ENCODE measurements at regions not wholly inside any gene's neighbourhood (a gene's known extent, or its start where the extent isn't known, plus 50 kb on each side); places are given as distances from the start of the nearest gene placed in this dataset.

- CTCF ChIA-PET (ENCODE audit: partially characterized antibody), result no interaction called here
- Histone ChIP-seq H2BK12ac (ENCODE audit: low read depth, low read length) (no peak overlapping the region), H4K8ac (ENCODE audit: extremely low read depth, insufficient read depth, low read length) (no peak overlapping the region), H3K79me1 (ENCODE audit: low read depth, low read length) (no peaks in the 10 kb centered on the region), H3K9me3 (ENCODE audit: insufficient read depth in 2 of 2, low read depth in 1 of 2, low read length in 1 of 2) (no peaks in the 10 kb centered on the region), H2BK120ac (replicated peaks; ENCODE audit: low read depth, low read length) (no peak overlapping the region), H3K18ac (ENCODE audit: extremely low read depth, low read length) (no peak overlapping the region), H2BK15ac (ENCODE audit: low read length) (no peak overlapping the region), H3K36me3 (ENCODE audit: control insufficient read depth in 2 of 4, insufficient read depth in 4 of 4, low read length in 3 of 4) (no peaks in the 10 kb centered on the region), H3K23ac (ENCODE audit: insufficient read length) (no peak overlapping the region), H3K9ac (replicated peaks in 1 of 4; ENCODE audit: extremely low read depth in 1 of 4, low read depth in 3 of 4, low read length in 3 of 4) (no peak overlapping the region), H2BK5ac (ENCODE audit: low read depth, low read length) (no peak overlapping the region), H3K27ac (ENCODE audit: low read depth, low read length) (no peak overlapping the region), H3K56ac (replicated peaks; ENCODE audit: insufficient read length, low read depth, low read length) (no peak overlapping the region), H3K4me1 (replicated peaks in 1 of 4; ENCODE audit: control insufficient read depth in 3 of 4, insufficient read depth in 4 of 4, low read length in 3 of 4) (peaks cover 0 to 11% (median 2%) of the 10 kb centered on the region in 4 experiments; a peak in 2 of 7 replicates), H2BK20ac (ENCODE audit: low read length) (no peak overlapping the region), H3K14ac (ENCODE audit: insufficient read length) (no peak overlapping the region), H4K91ac (replicated peaks; ENCODE audit: insufficient read length, low read length) (no peak overlapping the region), H3K27me3 (replicated peaks in 1 of 4; ENCODE audit: control insufficient read depth in 3 of 4, extremely low read depth in 1 of 4, insufficient read depth in 3 of 4, low read length in 3 of 4) (peaks cover 8 to 43% (median 21%) of the 10 kb centered on the region in 4 experiments), H4K20me1 (replicated peaks in 1 of 2; ENCODE audit: control insufficient read depth in 1 of 2, insufficient read depth in 2 of 2, low read length in 2 of 2) (peaks cover 2 to 5% of the 10 kb centered on the region in 2 experiments), H3K23me2 (ENCODE audit: low read depth, low read length) (no peaks in the 10 kb centered on the region; the same call in 1 of the 2 replicates), H2AFZ (ENCODE audit: low read length) (no peak overlapping the region), H3K4me2 (ENCODE audit: insufficient read depth in 1 of 2, low read depth in 2 of 2, low read length in 2 of 2) (no peak overlapping the region), H3K4ac (replicated peaks; ENCODE audit: insufficient read length, low read depth, low read length) (no peak overlapping the region), H3K79me2 (ENCODE audit: control insufficient read depth in 1 of 2, insufficient read depth in 2 of 2, low read length in 2 of 2) (no peaks in the 10 kb centered on the region), H2AK5ac (ENCODE audit: low read depth, low read length) (no peak overlapping the region), H3K4me3 (ENCODE audit: extremely low read depth in 1 of 4, insufficient read depth in 2 of 4, low read depth in 3 of 4, low read length in 4 of 4) (no peak overlapping the region), H4K5ac (ENCODE audit: insufficient read length, low read depth, low read length) (no peak overlapping the region)
- POLR2A ChIA-PET (ENCODE audit: partially characterized antibody), result no interaction called here
- DNase-seq (ENCODE audit: low read depth in 1 of 2, low spot score in 2 of 2) (no peak), FAIRE-seq (no peak)
- TF ChIP-seq MAFK (IDR thresholded peaks at IDR 0.05; ENCODE audit: low read depth, low read length), result no peak
- TF ChIP-seq ZNF274 (IDR thresholded peaks at IDR 0.05; ENCODE audit: borderline replicate concordance, extremely low read depth, low read length), result no peak
- no peak for TF ChIP-seq SUZ12 (IDR thresholded peaks at IDR 0.05; ENCODE audit: low read length)
- no peak for TF ChIP-seq SP4 (IDR thresholded peaks at IDR 0.05; ENCODE audit: low read length)
- no peak for TF ChIP-seq GABPA (IDR thresholded peaks at IDR 0.05; ENCODE audit: borderline replicate concordance, insufficient read depth, low read length)
- no peak for TF ChIP-seq E2F6 (IDR thresholded peaks at IDR 0.05)
- no peak for TF ChIP-seq RFX5 (IDR thresholded peaks at IDR 0.05; ENCODE audit: borderline replicate concordance, low read depth, low read length)
- 56% methylated on average over 3 of the region's 3 CpGs; no CpG with 5 or more reads in 1 of the 2 experiments for WGBS, 2 experiments (ENCODE audit: extremely low coverage in 1 of 2, insufficient coverage in 1 of 2, insufficient read length in 1 of 2, insufficient replicate concordance in 2 of 2, low coverage in 1 of 2, low lambda C conversion rate in 2 of 2, missing lambda C conversion rate in 1 of 2)
These were observed 868.1 kb downstream of the KCNJ2 start for GRCh38 chr17:71037386-71037785.
